H1 (cell line): ENCODE measurements at regions not wholly inside any gene's neighbourhood (a gene's known extent, or its start where the extent isn't known, plus 50 kb on each side); places are given as distances from the start of the nearest gene placed in this dataset.
A peak's percentile ranks its signal among the peaks of the same experiment; 100 is the strongest.

Experiments
- ATF2 ChIP-seq: IDR thresholded peaks from 2 replicates; pipeline ENCODE4 v1.6.1; 2012; ENCODE audit warnings: low read length, inconsistent platforms
- CREB1 ChIP-seq: IDR thresholded peaks from 2 replicates; pipeline ENCODE4 v1.6.1; 2012; ENCODE audit warnings: inconsistent platforms
- CTCF ChIP-seq, 3 experiments: IDR thresholded peaks; 1 replicate in 2 of 3; 2 replicates in 1 of 3; pipeline versions ENCODE4 v1.5.1 to v1.6.1; 2011; ENCODE audit warnings: low read length in 3 of 3, mild to moderate bottlenecking in 3 of 3, inconsistent platforms in 2 of 3, low read depth in 1 of 3, moderate library complexity in 1 of 3; ENCODE audit not compliant: insufficient read depth in 1 of 3; ENCODE audit errors: control extremely low read depth in 1 of 3
- E2F6 ChIP-seq: IDR thresholded peaks from 2 replicates; pipeline ENCODE4 v1.6.1; 2012; ENCODE audit warnings: inconsistent platforms
- EZH2 ChIP-seq: fragments of 200-600 bp; sonication (generic); IDR thresholded peaks from 2 replicates; pipeline ENCODE4 v1.7.1; 2012; ENCODE audit warnings: low read depth, mild to moderate bottlenecking, moderate library complexity, low read length, inconsistent platforms; ENCODE audit not compliant: severe bottlenecking
- FOSL1 ChIP-seq: IDR thresholded peaks from 2 replicates; pipeline ENCODE4 v1.6.1; 2011; ENCODE audit warnings: mild to moderate bottlenecking, low read depth, low read length, moderate library complexity; ENCODE audit not compliant: insufficient read depth
- GABPA ChIP-seq: IDR thresholded peaks from 2 replicates; pipeline ENCODE4 v1.6.1; 2011; ENCODE audit warnings: mild to moderate bottlenecking, low read length, moderate library complexity, borderline replicate concordance; ENCODE audit not compliant: insufficient read depth
- KDM1A ChIP-seq: fragments of 200-600, 300-600 bp; sonication (generic); IDR thresholded peaks from 2 replicates; pipeline ENCODE4 v1.7.1; 2016; ENCODE audit warnings: mild to moderate bottlenecking, low read length, borderline replicate concordance
- NANOG ChIP-seq: IDR thresholded peaks from 2 replicates; pipeline ENCODE4 v1.6.1; 2011; ENCODE audit warnings: low read length, low read depth, mild to moderate bottlenecking, inconsistent platforms; ENCODE audit not compliant: insufficient read depth, poor library complexity, severe bottlenecking
- POLR2A ChIP-seq, 2 experiments: IDR thresholded peaks; 1 replicate in 1 of 2; 2 replicates in 1 of 2; pipeline ENCODE4 v1.6.1; 2011; ENCODE audit warnings: low read depth in 2 of 2, low read length in 2 of 2, mild to moderate bottlenecking in 2 of 2; ENCODE audit errors: control extremely low read depth in 1 of 2
- POLR2AphosphoS5 ChIP-seq: IDR thresholded peaks from 2 replicates; pipeline ENCODE4 v1.6.1; 2011; ENCODE audit warnings: low read depth, low read length
- SAP30 ChIP-seq: fragments of 300-600 bp; sonication (generic); IDR thresholded peaks from 2 replicates; pipeline ENCODE4 v1.7.1; 2012; ENCODE audit warnings: low read length, moderate library complexity, mild to moderate bottlenecking, inconsistent platforms; ENCODE audit not compliant: insufficient read depth, insufficient replicate concordance
- SRF ChIP-seq: IDR thresholded peaks from 2 replicates; pipeline ENCODE4 v1.6.1; 2011; ENCODE audit warnings: mild to moderate bottlenecking, low read depth, low read length, moderate library complexity
- ZNF274 ChIP-seq: IDR thresholded peaks from 2 replicates; pipeline ENCODE4 v1.7.0; 2012; ENCODE audit warnings: low read length, borderline replicate concordance; ENCODE audit errors: extremely low read depth

GRCh38 chr5:32916648-32917047 lies 205.5 kb downstream of the NPR3 start:
- TF ChIP-seq FOSL1 (no peak), KDM1A (no peak), POLR2AphosphoS5 (no peak), E2F6 (no peak), ATF2 (no peak), POLR2A (IDR thresholded peaks at IDR 0.05; ENCODE audit: control extremely low read depth in 1 of 2, low read depth in 2 of 2, low read length in 2 of 2) (no peak), EZH2 (no peak), SAP30 (no peak), CREB1 (no peak), NANOG (no peak), CTCF (IDR thresholded peaks at IDR 0.05; ENCODE audit: control extremely low read depth in 1 of 3, insufficient read depth in 1 of 3, low read depth in 1 of 3, low read length in 3 of 3) (peak; percentile 70 to 75 (median 73)), SRF (no peak), GABPA (no peak), ZNF274 (no peak)
